H1 (cell line): ENCODE measurements at regions not wholly inside any gene's neighbourhood (a gene's known extent, or its start where the extent isn't known, plus 50 kb on each side); places are given as distances from the start of the nearest gene placed in this dataset.
A peak's percentile ranks its signal among the peaks of the same experiment; 100 is the strongest.

Experiments used
- CTCF ChIA-PET: fragments of 300-600 bp; sonication (Branson Sonifier 250); formaldehyde crosslinking; loops from one replicate; lab custom pipeline; 2021; ENCODE audit not compliant: partially characterized antibody; lab: Charles Lee
- POLR2A ChIA-PET: fragments of 300-600 bp; sonication (Branson Sonifier 250); formaldehyde crosslinking; loops from one replicate; lab custom pipeline; 2021; ENCODE audit warnings: inconsistent platforms; ENCODE audit not compliant: partially characterized antibody; lab: Charles Lee
- DNase-seq, 2 experiments: peaks; one replicate each; pipeline versions ENCODE4 v3.0.0 to v3.0.0-alpha.2; 2010 to 2022; ENCODE audit warnings: low spot score in 2 of 2, low read depth in 1 of 2, mixed read lengths in 1 of 2
- FAIRE-seq: peaks from 2 replicates; lab custom pipeline; 2011; peaks lifted over from hg19 to GRCh38; lab: Jason Lieb, UNC
- H2AFZ ChIP-seq: 2 replicates; pipeline ENCODE4 v1.8.1; 2012; ENCODE audit warnings: low read length, inconsistent platforms
- H2AK5ac ChIP-seq: 2 replicates; pipeline ENCODE4 v1.6.1; 2013; ENCODE audit warnings: low read depth, low read length
- H2BK120ac ChIP-seq: replicated peaks from 2 replicates; pipeline ENCODE3; 2013; ENCODE audit warnings: low read depth, low read length, inconsistent platforms
- H2BK12ac ChIP-seq: 2 replicates; pipeline ENCODE4 v1.6.1; 2013; ENCODE audit warnings: low read depth, low read length
- H2BK15ac ChIP-seq: 2 replicates; pipeline ENCODE4 v1.6.1; 2013; ENCODE audit warnings: low read length
- H2BK20ac ChIP-seq: 2 replicates; pipeline ENCODE4 v1.6.1; 2013; ENCODE audit warnings: low read length
- H2BK5ac ChIP-seq: 2 replicates; pipeline ENCODE4 v1.6.1; 2013; ENCODE audit warnings: low read depth, low read length
- H3K14ac ChIP-seq: 2 replicates; pipeline ENCODE4 v1.6.1; 2013; ENCODE audit warnings: inconsistent platforms; ENCODE audit not compliant: insufficient read length
- H3K18ac ChIP-seq: 2 replicates; pipeline ENCODE4 v1.6.1; 2013; ENCODE audit warnings: low read length; ENCODE audit errors: extremely low read depth
- H3K23ac ChIP-seq: 2 replicates; pipeline ENCODE4 v1.6.1; 2013; ENCODE audit warnings: inconsistent platforms; ENCODE audit not compliant: insufficient read length
- H3K23me2 ChIP-seq: 2 replicates; pipeline ENCODE4 v1.6.1; 2013; ENCODE audit warnings: low read depth, low read length
- H3K27ac ChIP-seq: 2 replicates; pipeline ENCODE4 v1.6.1; 2011; ENCODE audit warnings: low read depth, low read length, inconsistent platforms
- H3K27me3 ChIP-seq, 4 experiments: replicated peaks in 1 of 4; 1 replicate in 1 of 4; 2 replicates in 3 of 4; pipeline versions ENCODE4 v1.6.1 to v1.8.1; 2011 to 2013; ENCODE audit warnings: low read length in 3 of 4, mild to moderate bottlenecking in 3 of 4, inconsistent platforms in 2 of 4, mixed read lengths in 2 of 4, moderate library complexity in 1 of 4; ENCODE audit not compliant: control insufficient read depth in 3 of 4, insufficient read depth in 3 of 4; ENCODE audit errors: extremely low read depth in 1 of 4
- H3K36me3 ChIP-seq, 4 experiments: 2 replicates each; pipeline versions ENCODE4 v1.6.1 to v1.8.1; 2011 to 2013; ENCODE audit warnings: mild to moderate bottlenecking in 4 of 4, low read length in 3 of 4, moderate library complexity in 2 of 4, control low read depth in 1 of 4, inconsistent platforms in 1 of 4; ENCODE audit not compliant: insufficient read depth in 4 of 4, control insufficient read depth in 2 of 4
- H3K4ac ChIP-seq: replicated peaks from 2 replicates; pipeline ENCODE3; 2013; ENCODE audit warnings: low read length, low read depth, mixed read lengths, inconsistent platforms; ENCODE audit not compliant: insufficient read length
- H3K4me1 ChIP-seq, 4 experiments: replicated peaks in 1 of 4; 1 replicate in 1 of 4; 2 replicates in 3 of 4; pipeline versions ENCODE4 v1.6.1 to v1.8.1; 2011 to 2013; ENCODE audit warnings: low read length in 3 of 4, inconsistent platforms in 2 of 4, mixed read lengths in 1 of 4; ENCODE audit not compliant: insufficient read depth in 4 of 4, control insufficient read depth in 3 of 4
- H3K4me2 ChIP-seq, 2 experiments: 2 replicates each; pipeline versions ENCODE4 v1.6.1 to v1.8.1; 2011 to 2013; ENCODE audit warnings: low read depth in 2 of 2, low read length in 2 of 2, control low read depth in 1 of 2, inconsistent platforms in 1 of 2, mild to moderate bottlenecking in 1 of 2; ENCODE audit not compliant: insufficient read depth in 1 of 2
- H3K4me3 ChIP-seq, 4 experiments: fragments of 200-600, 300-600 bp in 1 of 4; sonication (generic), shearing (Covaris generic), sonication (Bioruptor Twin) in 1 of 4; 2 replicates each; pipeline versions ENCODE4 v1.5.1 to v1.8.1; 2011 to 2016; ENCODE audit warnings: low read length in 4 of 4, low read depth in 3 of 4, control low read depth in 2 of 4, inconsistent platforms in 2 of 4, mild to moderate bottlenecking in 2 of 4, mixed read lengths in 1 of 4, moderate library complexity in 1 of 4; ENCODE audit not compliant: insufficient read depth in 2 of 4; ENCODE audit errors: extremely low read depth in 1 of 4
- H3K56ac ChIP-seq: replicated peaks from 2 replicates; pipeline ENCODE3; 2013; ENCODE audit warnings: low read depth, mild to moderate bottlenecking, mixed read lengths, low read length, inconsistent platforms; ENCODE audit not compliant: insufficient read length
- H3K79me1 ChIP-seq: 2 replicates; pipeline ENCODE4 v1.6.1; 2013; ENCODE audit warnings: low read depth, low read length, control low read depth
- H3K79me2 ChIP-seq, 2 experiments: 2 replicates each; pipeline versions ENCODE4 v1.6.1 to v1.8.1; 2012 to 2013; ENCODE audit warnings: low read length in 2 of 2, mild to moderate bottlenecking in 2 of 2, inconsistent platforms in 1 of 2; ENCODE audit not compliant: insufficient read depth in 2 of 2, control insufficient read depth in 1 of 2
- H3K9ac ChIP-seq, 4 experiments: replicated peaks in 1 of 4; 1 replicate in 1 of 4; 2 replicates in 3 of 4; pipeline versions ENCODE4 v1.6.1 to v1.8.1; 2011 to 2013; ENCODE audit warnings: low read depth in 3 of 4, low read length in 3 of 4, control low read depth in 2 of 4, mild to moderate bottlenecking in 2 of 4, moderate library complexity in 2 of 4, inconsistent platforms in 1 of 4; ENCODE audit errors: extremely low read depth in 1 of 4
- H3K9me3 ChIP-seq, 2 experiments: 2 replicates each; pipeline versions ENCODE4 v1.6.1 to v1.8.1; 2012 to 2013; ENCODE audit warnings: mild to moderate bottlenecking in 2 of 2, moderate library complexity in 2 of 2, control low read depth in 1 of 2, inconsistent platforms in 1 of 2, low read depth in 1 of 2, low read length in 1 of 2, mixed read lengths in 1 of 2; ENCODE audit not compliant: insufficient read depth in 2 of 2
- H4K20me1 ChIP-seq, 2 experiments: replicated peaks in 1 of 2; 2 replicates each; pipeline versions ENCODE3 to v1.8.1; 2011 to 2013; ENCODE audit warnings: inconsistent platforms in 2 of 2, low read length in 2 of 2, mild to moderate bottlenecking in 1 of 2; ENCODE audit not compliant: insufficient read depth in 2 of 2, control insufficient read depth in 1 of 2
- H4K5ac ChIP-seq: 2 replicates; pipeline ENCODE4 v1.6.1; 2013; ENCODE audit warnings: low read length, low read depth, mixed read lengths, inconsistent platforms; ENCODE audit not compliant: insufficient read length
- H4K8ac ChIP-seq: 2 replicates; pipeline ENCODE4 v1.8.0; 2013; ENCODE audit warnings: mild to moderate bottlenecking, moderate library complexity, low read length, inconsistent platforms; ENCODE audit not compliant: insufficient read depth; ENCODE audit errors: extremely low read depth
- H4K91ac ChIP-seq: replicated peaks from 2 replicates; pipeline ENCODE3; 2013; ENCODE audit warnings: low read length, mixed read lengths, inconsistent platforms; ENCODE audit not compliant: insufficient read length
- JUN ChIP-seq: IDR thresholded peaks from 2 replicates; pipeline ENCODE4 v1.6.1; 2011; ENCODE audit warnings: low read depth, mild to moderate bottlenecking, improper control_type of control experiment, low read length
- KDM5A ChIP-seq: fragments of 200-600 bp; IDR thresholded peaks from 2 replicates; pipeline ENCODE4 v1.7.1; 2012; ENCODE audit warnings: mild to moderate bottlenecking, low read length, inconsistent platforms, mixed read lengths
- MAFK ChIP-seq: IDR thresholded peaks from 2 replicates; pipeline ENCODE4 v1.6.1; 2012; ENCODE audit warnings: low read depth, mild to moderate bottlenecking, improper control_type of control experiment, low read length
- POLR2AphosphoS5 ChIP-seq: IDR thresholded peaks from 2 replicates; pipeline ENCODE4 v1.6.1; 2011; ENCODE audit warnings: low read depth, low read length
- RNF2 ChIP-seq: fragments of 200-900, 300-1000 bp; sonication (generic); IDR thresholded peaks from 2 replicates; pipeline ENCODE4 v1.7.1; 2016; ENCODE audit warnings: borderline replicate concordance, low read depth, mild to moderate bottlenecking, antibody characterized with exemption, low read length; ENCODE audit not compliant: poor library complexity, severe bottlenecking; ENCODE audit errors: missing control alignments
- SP4 ChIP-seq: IDR thresholded peaks from 2 replicates; pipeline ENCODE4 v1.6.1; 2012; ENCODE audit warnings: low read length, inconsistent platforms
- WGBS, 2 experiments: shearing (Covaris generic) in 1 of 2; methylation state at CpG; one replicate each; pipeline versions ENCODE4 v1.1.6 to v1.1.7; 2013 to 2015; ENCODE audit warnings: low lambda C conversion rate in 2 of 2, mixed read lengths in 2 of 2, inconsistent platforms in 1 of 2, low coverage in 1 of 2, missing lambda C conversion rate in 1 of 2; ENCODE audit not compliant: insufficient replicate concordance in 2 of 2, insufficient coverage in 1 of 2, insufficient read length in 1 of 2; ENCODE audit errors: extremely low coverage in 1 of 2, missing lambda C conversion rate in 1 of 2; 5-methylcytosine and 5-hydroxymethylcytosine counted together
- TF ChIP-seq, protein P1 (sequence below): IDR thresholded peaks from 2 replicates; pipeline ENCODE4 v1.6.1; 2012; ENCODE audit warnings: inconsistent platforms

DNA sequence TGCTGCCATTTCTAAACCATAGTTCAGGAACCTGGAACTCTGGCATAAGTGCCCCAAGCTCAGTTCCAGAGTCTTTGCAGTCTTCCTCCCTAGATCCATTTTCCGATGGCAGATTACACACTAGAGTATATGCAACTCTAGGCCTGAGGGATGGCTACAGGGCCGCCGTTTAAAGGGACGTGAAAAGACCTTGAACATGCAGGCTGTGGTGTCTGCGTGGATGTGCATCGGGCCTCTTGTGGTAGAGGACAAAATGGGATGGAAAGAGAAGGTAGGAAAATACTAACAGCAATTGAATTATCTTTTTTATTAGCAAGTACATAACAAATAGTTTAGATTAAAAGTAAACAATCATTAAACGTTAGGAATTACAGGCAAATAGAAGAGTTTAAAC is 588.9 kb downstream of the RFPL4B start:
- no peaks in the 10 kb centered on the region for H3K36me3 ChIP-seq

More for the DNA sequence above, 588.9 kb downstream of the RFPL4B start:
- Histone ChIP-seq H3K56ac (no peak overlapping the region), H4K8ac (no peak overlapping the region), H2BK5ac (no peak overlapping the region), H3K27ac (no peak overlapping the region), H2BK15ac (no peak overlapping the region), H3K79me1 (no peaks in the 10 kb centered on the region), H3K9ac (no peak overlapping the region), H4K20me1 (no peaks in the 10 kb centered on the region), H3K14ac (no peak overlapping the region), H3K27me3 (peaks cover 0 to 1% (median 0%) of the 10 kb centered on the region in 4 experiments; a peak in 1 of 7 replicates), H2BK12ac (no peak overlapping the region), H3K79me2 (no peaks in the 10 kb centered on the region), H3K4me1 (no peaks in the 10 kb centered on the region; a peak in 3 of 7 replicates), H3K4me2 (no peak overlapping the region), H4K5ac (no peak overlapping the region), H3K23me2 (no peaks in the 10 kb centered on the region), H3K18ac (no peak overlapping the region), H2BK20ac (0 out of 2 replicates have a peak overlapping the region, but pooled peaks have one; percentile 37), H3K23ac (no peak overlapping the region), H4K91ac (no peak overlapping the region), H3K4me3 (no peak overlapping the region), H2AFZ (0 out of 2 replicates have a peak overlapping the region, but pooled peaks have one; percentile 4), H3K4ac (no peak overlapping the region), H3K9me3 (no peaks in the 10 kb centered on the region), H2BK120ac (no peak overlapping the region), H2AK5ac (no peak overlapping the region)
- 86% methylated on average over 7 of the region's 7 CpGs; no CpG with 5 or more reads in 1 of the 2 experiments for WGBS, 2 experiments
- ChIA-PET CTCF (interaction anchor here (1.2 kb wide), 1 partner anchor 56 kb away, joined by 4 read pairs; no protein-coding TSS in a partner anchor), POLR2A (no interaction called here)
- FAIRE-seq (no peak), DNase-seq (no peak)
- no peak for TF ChIP-seq MAFK
- TF ChIP-seq RNF2 = no peak
- no peak for TF ChIP-seq POLR2AphosphoS5
- TF ChIP-seq, protein P1, sequence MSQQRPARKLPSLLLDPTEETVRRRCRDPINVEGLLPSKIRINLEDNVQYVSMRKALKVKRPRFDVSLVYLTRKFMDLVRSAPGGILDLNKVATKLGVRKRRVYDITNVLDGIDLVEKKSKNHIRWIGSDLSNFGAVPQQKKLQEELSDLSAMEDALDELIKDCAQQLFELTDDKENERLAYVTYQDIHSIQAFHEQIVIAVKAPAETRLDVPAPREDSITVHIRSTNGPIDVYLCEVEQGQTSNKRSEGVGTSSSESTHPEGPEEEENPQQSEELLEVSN = no peak
- TF ChIP-seq KDM5A = no peak
- TF ChIP-seq JUN = no peak
- TF ChIP-seq SP4 = no peak
